CD4-positive, alpha-beta T cell (primary cell): ENCODE measurements at regions not wholly inside any gene's neighbourhood (a gene's known extent, or its start where the extent isn't known, plus 50 kb on each side); places are given as distances from the start of the nearest gene placed in this dataset.

ENCODE experiments used
- ATAC-seq: fragments of 200-7000 bp; cut with Tn5 transposase; one replicate; pipeline ENCODE4 v1.10.0; 2022; ENCODE audit warnings: mild to moderate bottlenecking; ENCODE audit not compliant: poor library complexity
- CTCF ChIA-PET: fragments of 350-600 bp; sonication (Branson Sonifier 250); formaldehyde crosslinking; loops from one replicate; lab custom pipeline; 2021; ENCODE audit warnings: antibody characterized with exemption, inconsistent platforms; lab: Charles Lee
- POLR2A ChIA-PET: fragments of 350-600 bp; sonication (Branson Sonifier 250); formaldehyde crosslinking; loops from one replicate; lab custom pipeline; 2021; ENCODE audit warnings: antibody characterized with exemption, inconsistent platforms; lab: Charles Lee
- DNase-seq, 14 experiments: peaks; one replicate each; pipeline ENCODE4 v3.0.0-alpha.2; 2013 to 2020; ENCODE audit warnings: mixed read lengths in 2 of 14
- H3K27ac ChIP-seq, 2 donors: one replicate each; pipeline versions ENCODE4 v1.5.1 to v1.7.0; 2013; ENCODE audit warnings: low read length in 2 of 2, low read depth in 1 of 2, mild to moderate bottlenecking in 1 of 2
- H3K27me3 ChIP-seq, 2 experiments: 1 replicate in 1 of 2; 2 replicates in 1 of 2; pipeline versions ENCODE4 v1.6.1 to v1.7.0; 2013; ENCODE audit warnings: low read length in 2 of 2, control low read depth in 1 of 2, mild to moderate bottlenecking in 1 of 2, moderate library complexity in 1 of 2; ENCODE audit not compliant: insufficient read depth in 2 of 2, control insufficient read depth in 1 of 2
- H3K36me3 ChIP-seq: one replicate; pipeline ENCODE4 v1.6.1; 2013; ENCODE audit warnings: low read length, control low read depth; ENCODE audit not compliant: insufficient read depth
- H3K4me1 ChIP-seq: one replicate; pipeline ENCODE4 v1.6.1; 2013; ENCODE audit warnings: low read length, control low read depth; ENCODE audit not compliant: insufficient read depth
- H3K4me3 ChIP-seq: one replicate; pipeline ENCODE4 v1.5.1; 2013; ENCODE audit warnings: mild to moderate bottlenecking, low read length, moderate library complexity
- H3K9me3 ChIP-seq, 2 experiments: 1 replicate in 1 of 2; 2 replicates in 1 of 2; pipeline versions ENCODE4 v1.6.1 to v1.7.0; 2013; ENCODE audit warnings: low read length in 2 of 2, mild to moderate bottlenecking in 2 of 2, control low read depth in 1 of 2, moderate library complexity in 1 of 2; ENCODE audit not compliant: control insufficient read depth in 1 of 2, insufficient read depth in 1 of 2
- H3K27ac Mint-ChIP-seq: one replicate; pipeline ENCODE4 v1.8.0; 2020; ENCODE audit warnings: mixed read lengths
- H3K27me3 Mint-ChIP-seq: one replicate; pipeline ENCODE4 v1.8.0; 2021; ENCODE audit warnings: mixed read lengths
- H3K36me3 Mint-ChIP-seq: one replicate; pipeline ENCODE4 v1.8.0; 2021; ENCODE audit warnings: low read depth, mixed read lengths
- H3K4me1 Mint-ChIP-seq: one replicate; pipeline ENCODE4 v1.8.0; 2021; ENCODE audit warnings: low read depth, mixed read lengths
- H3K4me3 Mint-ChIP-seq: one replicate; pipeline ENCODE4 v1.8.0; 2020; ENCODE audit warnings: mild to moderate bottlenecking, mixed read lengths
- H3K9me3 Mint-ChIP-seq: one replicate; pipeline ENCODE4 v1.8.0; 2020; ENCODE audit warnings: mixed read lengths
- CTCF ChIP-seq: fragments of 200-600 bp; IDR thresholded peaks from one replicate; pipeline ENCODE4 v1.8.0; 2022; ENCODE audit warnings: antibody characterized with exemption, mild to moderate bottlenecking
- intact Hi-C, 2 experiments: fragments of 100-400 bp; cut with DNase I in 1 of 2; cut with micrococcal nuclease in 1 of 2; formaldehyde crosslinking; loops; one replicate each; pipeline versions ENCODE4 v1.15.1 to v1.9.0; 2023 to 2025; cut with DNase I, micrococcal nuclease

DNA sequence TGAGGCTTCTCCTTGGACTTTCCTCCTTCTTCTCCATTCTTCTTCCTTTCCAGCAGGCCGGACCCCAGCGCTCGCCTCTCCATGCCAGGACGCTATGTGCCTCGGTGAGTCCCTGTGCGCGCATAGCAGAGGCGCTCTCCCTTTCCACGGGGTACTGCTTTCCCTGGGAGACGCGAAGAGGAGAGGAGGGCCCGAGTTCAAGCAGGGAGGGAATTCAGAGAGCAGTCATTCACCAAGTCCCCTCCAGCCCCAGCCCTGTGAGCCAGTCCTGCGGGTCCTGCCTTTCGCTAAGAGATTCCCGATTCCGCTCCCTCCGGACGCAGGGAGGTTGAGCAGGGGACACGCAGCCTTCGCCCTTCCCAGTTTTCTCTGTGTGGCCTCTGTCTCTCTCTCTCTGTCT lies 160.4 kb downstream of the EFNB2 start:
- no peak overlapping the region for H3K27ac ChIP-seq
- H3K36me3 ChIP-seq: no peaks in the 10 kb centered on the region
- H3K27ac Mint-ChIP-seq: no peak overlapping the region
- no peak for DNase-seq
- H3K4me3 ChIP-seq: no peak overlapping the region
- ATAC-seq: no peak
- H3K27me3 Mint-ChIP-seq: peaks cover 8% of the 10 kb centered on the region
- H3K27me3 ChIP-seq: peaks cover 0 to 3% of the 10 kb centered on the region in 2 experiments
- H3K9me3 ChIP-seq: peaks cover 0 to 17% of the 10 kb centered on the region in 2 experiments
- H3K4me1 ChIP-seq: no peaks in the 10 kb centered on the region
- intact Hi-C loops: no loop called here
- CTCF ChIA-PET: no interaction called here
- POLR2A ChIA-PET: no interaction called here
- no peaks in the 10 kb centered on the region for H3K4me1 Mint-ChIP-seq
- no peak for TF ChIP-seq CTCF
- no peaks in the 10 kb centered on the region for H3K9me3 Mint-ChIP-seq
- no peak overlapping the region for H3K4me3 Mint-ChIP-seq
- H3K36me3 Mint-ChIP-seq: no peaks in the 10 kb centered on the region

DNA sequence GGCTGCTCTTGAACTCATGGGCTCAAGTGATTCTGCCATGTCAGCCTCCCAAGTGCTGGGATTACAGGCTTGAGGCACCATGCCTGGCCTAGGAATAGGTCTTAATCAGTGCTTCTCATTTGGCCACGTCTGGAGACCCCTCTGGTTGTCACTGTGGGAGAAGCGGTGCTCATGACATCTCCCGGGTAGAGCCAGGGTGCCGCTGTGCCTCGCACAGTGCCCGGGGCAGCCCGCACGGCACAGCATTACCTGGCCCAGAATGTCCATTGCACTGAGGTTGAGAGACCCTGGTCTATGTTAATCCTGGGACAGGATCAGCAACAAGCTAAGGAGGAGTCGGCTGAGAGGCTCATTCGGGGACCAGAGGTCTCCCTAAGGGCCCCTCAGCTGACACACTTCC lies 160.8 kb downstream of the EFNB2 start:
- intact Hi-C loops: no loop called here
- Histone ChIP-seq H3K36me3 (no peaks in the 10 kb centered on the region), H3K9me3 (peaks cover 0 to 17% of the 10 kb centered on the region in 2 experiments), H3K4me3 (no peak overlapping the region), H3K4me1 (no peaks in the 10 kb centered on the region), H3K27ac (no peak overlapping the region), H3K27me3 (peaks cover 0 to 3% of the 10 kb centered on the region in 2 experiments)
- H3K36me3 Mint-ChIP-seq: no peaks in the 10 kb centered on the region
- peaks cover 8% of the 10 kb centered on the region for H3K27me3 Mint-ChIP-seq
- CTCF ChIA-PET: no interaction called here
- no peaks in the 10 kb centered on the region for H3K9me3 Mint-ChIP-seq
- ATAC-seq: no peak
- H3K4me1 Mint-ChIP-seq: no peaks in the 10 kb centered on the region
- POLR2A ChIA-PET: no interaction called here
- DNase-seq: no peak
- no peak overlapping the region for H3K27ac Mint-ChIP-seq
- no peak overlapping the region for H3K4me3 Mint-ChIP-seq
- no peak for TF ChIP-seq CTCF

GRCh38 chr13:106373989-106374572 lies 161.4 kb downstream of the EFNB2 start:
- H3K9me3 ChIP-seq: peaks cover 0 to 17% of the 10 kb centered on the region in 2 experiments
- H3K36me3 Mint-ChIP-seq: no peaks in the 10 kb centered on the region
- intact Hi-C loops: no loop called here
- ChIA-PET CTCF (no interaction called here), POLR2A (no interaction called here)
- H3K27ac Mint-ChIP-seq: no peak overlapping the region
- no peak overlapping the region for H3K4me3 ChIP-seq
- no peak for DNase-seq
- H3K27me3 Mint-ChIP-seq: peaks cover 8% of the 10 kb centered on the region
- H3K27me3 ChIP-seq: peaks cover 0 to 3% of the 10 kb centered on the region in 2 experiments
- no peaks in the 10 kb centered on the region for H3K9me3 Mint-ChIP-seq
- no peak overlapping the region for H3K4me3 Mint-ChIP-seq
- no peak overlapping the region for H3K27ac ChIP-seq
- H3K36me3 ChIP-seq: no peaks in the 10 kb centered on the region
- no peaks in the 10 kb centered on the region for H3K4me1 ChIP-seq
- no peak for ATAC-seq
- no peaks in the 10 kb centered on the region for H3K4me1 Mint-ChIP-seq
- TF ChIP-seq CTCF: no peak
